ENCODE measurements at regions not wholly inside any gene's neighbourhood (a gene's known extent, or its start where the extent isn't known, plus 50 kb on each side); places are given as distances from the start of the nearest gene placed in this dataset.
"Not testable (repeated sequence)": the region's sequence is repeated elsewhere in the genome, so short reads cannot be mapped to it uniquely, and the experiment has no call there.

DNA sequence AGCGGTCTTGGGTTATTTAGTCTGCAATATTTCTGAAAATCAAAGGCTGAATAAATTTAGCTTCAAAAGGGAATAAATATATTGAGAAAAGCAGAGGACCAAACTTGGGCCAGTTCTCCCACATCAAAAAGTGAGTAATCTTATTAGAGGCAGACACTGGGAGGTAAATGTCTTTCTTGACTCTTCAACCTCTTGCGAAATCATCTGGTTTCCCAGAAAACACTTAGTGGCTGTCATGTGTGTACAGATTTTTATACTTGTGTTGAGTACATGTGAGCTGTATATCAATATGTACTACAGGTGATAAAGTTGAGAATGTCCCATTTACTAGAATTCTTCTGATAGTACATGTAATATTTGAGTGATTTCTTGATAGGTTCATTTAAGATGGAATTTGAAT lies 454.9 kb downstream of the PRR16 start:
- no peak for DNase-seq (ENCODE audit: low spot score)

DNA sequence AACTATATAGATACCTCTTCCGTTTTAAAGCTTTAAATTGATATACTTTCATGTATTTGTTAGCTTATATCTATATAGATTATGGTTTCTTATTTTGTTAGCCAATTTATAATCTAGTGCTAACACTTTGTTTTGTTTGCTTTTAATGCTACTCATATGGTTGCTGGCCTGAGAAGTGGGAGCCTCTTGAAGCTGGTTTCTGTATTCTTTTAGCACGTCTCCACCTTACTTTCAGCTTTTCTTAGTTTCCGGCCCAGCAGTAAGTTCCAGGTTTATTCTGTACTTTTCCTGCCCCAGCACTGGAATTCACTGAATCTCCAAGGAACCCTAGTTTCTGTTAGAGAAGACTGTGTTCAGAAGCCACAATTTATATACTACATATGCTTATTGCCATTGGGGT lies 458.9 kb downstream of the PRR16 start:
- DNase-seq (ENCODE audit: low spot score): no peak

DNA sequence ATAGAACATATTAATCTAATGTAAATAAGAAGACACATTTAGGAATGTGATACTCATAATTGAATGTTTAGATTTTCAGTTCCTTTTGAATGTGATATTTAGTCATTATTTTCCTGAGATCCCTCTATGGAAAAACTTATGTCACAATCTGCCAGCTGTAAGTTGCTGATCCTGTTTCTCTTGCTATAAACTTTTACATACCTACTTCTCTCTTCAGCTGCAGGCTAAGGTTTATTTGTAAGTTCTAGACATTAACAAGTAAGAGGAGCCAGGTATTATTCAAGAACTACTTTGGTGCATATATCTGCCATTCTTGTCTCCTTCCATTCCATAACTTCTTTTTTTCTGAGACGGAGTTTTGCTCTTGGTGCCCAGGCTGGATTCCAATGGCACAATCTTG lies 462.4 kb downstream of the PRR16 start:
- DNase-seq (ENCODE audit: low spot score): no peak

DNA sequence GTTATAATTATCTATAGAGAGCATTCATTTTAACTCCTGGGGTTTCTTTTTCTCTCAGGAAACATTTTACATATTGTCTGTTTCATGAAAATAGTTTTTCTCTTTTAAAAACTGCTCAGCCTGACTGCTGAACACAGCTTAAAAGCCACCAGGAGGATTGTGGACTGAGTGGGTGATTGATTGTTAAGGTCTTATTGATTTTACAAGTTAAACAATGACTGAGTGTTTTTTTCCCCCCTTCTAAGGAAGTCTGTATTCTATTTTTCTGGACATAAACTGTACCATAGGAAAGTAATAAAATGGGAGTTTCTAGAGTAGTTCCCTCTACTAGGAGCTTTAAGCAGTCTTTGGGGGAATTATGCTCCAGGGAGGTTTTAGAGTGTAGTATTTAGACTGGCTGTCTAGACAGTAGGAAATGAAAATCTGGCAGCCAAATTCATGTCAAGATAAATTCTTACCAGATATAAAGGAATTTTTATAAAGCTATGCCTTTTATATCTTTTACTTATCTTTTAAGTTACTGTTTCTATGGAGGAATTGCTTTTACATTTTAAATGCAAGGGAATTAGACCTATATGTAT lies 463.9 kb downstream of the PRR16 start:
- peak; percentile 57 for DNase-seq (ENCODE audit: low spot score)

DNA sequence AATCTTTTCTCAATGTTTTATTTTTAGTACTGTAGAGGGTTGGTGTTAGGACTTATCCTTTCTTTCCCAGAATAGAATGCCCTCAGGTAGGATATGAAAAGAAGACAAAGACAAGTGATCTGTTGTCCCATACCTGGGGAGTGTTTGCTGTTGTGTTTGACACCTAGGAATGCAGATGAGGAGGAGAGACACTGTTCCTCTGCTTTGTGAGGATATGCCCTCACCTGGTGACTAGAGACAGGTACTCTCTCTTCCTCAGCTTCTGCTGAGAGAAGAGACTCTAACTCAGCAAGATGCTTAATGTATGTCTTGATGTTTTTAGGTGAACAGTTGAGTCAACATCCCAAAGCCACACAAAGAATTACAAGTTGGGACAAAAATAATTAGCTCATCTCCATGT lies 468.4 kb downstream of the PRR16 start:
- no peak for DNase-seq (ENCODE audit: low spot score)

DNA sequence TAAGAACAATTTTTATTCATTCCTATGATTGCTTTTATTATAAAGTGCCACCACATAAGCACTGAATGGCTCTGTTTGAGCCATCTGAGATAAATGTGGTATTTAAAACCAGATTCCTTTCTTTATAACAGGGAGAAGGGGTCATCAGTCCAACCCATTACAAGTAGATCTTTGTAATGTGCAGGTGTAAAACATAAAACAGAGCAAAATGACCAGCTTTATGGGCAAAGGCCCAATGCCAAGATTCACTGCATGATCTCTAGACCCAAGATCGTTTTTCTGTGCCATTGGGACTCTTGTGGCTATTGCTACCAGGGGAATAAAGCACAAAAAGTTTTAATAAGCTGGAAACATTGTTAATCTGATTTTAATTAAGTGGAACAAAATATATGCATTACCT lies 469.9 kb downstream of the PRR16 start:
- DNase-seq (ENCODE audit: low spot score): no peak

DNA sequence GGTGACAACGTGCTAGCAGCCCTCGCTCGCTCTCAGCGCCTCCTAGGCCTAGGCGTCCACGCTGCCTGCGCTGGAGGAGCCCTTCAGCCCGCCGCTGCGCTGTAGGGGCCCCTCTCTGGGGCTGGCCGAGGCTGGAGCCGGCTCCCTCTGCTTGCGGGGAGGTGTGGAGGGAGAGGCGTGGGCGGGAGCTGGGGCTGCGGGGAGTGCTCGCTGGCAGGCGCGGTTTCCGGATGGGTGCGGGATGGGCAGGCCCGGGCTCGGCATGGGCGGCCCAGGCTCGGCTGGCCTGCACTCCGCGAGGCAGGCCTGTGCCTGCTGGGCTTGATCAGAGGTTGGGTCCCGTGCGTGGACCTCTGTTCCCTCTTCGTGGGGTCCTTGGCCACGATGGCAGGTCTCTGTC lies 472.6 kb downstream of the PRR16 start:
- no peak for DNase-seq (ENCODE audit: low spot score)

DNA sequence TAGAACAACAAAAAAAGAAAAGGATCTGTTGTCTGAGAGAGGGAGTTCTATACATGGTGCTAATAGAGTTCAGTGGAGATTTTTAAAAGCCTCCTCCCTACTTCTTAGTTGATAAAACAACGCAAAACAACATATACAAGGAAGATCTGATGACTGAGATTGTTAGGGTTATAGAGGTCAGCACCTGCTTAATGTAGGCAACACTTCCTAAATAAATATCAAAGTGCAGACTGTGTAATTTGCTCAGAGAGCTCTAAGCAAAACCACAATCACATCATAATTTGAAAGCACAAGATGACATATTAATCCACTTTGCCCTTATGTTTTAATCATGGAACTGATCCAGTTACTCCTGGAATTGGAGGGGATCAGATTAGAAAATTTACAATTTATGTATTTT lies 474.5 kb downstream of the PRR16 start:
- no peak for DNase-seq (ENCODE audit: low spot score)

DNA sequence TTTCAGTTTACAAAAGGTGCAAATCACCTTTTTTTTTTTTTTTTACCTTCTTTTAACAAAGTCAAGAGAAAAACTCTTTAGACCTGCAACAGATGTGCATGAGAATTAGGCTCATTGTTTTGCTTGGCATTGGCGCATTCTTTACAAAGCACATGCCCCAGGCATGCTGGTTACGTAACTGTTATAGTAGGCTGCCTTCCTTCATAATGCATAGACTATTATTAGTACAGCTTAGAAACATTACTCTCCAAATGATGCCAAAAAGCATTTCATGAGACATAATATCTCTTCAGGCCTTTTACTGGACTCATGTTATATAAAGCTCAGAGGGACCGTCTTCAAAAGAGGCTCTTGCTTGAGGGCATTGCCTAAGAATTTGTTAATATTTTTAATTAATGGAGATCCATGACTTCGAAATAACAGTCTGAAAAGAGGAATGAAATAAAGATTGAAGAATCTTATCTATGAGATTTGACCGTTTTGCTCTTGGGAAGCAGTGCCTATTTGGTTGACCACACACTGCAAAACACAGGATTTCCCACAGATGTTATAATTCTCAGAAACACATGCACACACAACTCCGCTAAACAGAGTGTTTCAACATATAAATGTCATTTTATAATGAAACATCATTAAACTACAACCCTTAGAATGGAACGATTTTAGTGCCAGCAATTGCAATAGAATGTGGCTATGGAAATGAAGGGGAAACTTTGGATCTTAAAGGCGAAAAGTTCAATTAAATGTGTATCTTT lies 478.7 kb downstream of the PRR16 start:
- no peak for DNase-seq (ENCODE audit: low spot score)

DNA sequence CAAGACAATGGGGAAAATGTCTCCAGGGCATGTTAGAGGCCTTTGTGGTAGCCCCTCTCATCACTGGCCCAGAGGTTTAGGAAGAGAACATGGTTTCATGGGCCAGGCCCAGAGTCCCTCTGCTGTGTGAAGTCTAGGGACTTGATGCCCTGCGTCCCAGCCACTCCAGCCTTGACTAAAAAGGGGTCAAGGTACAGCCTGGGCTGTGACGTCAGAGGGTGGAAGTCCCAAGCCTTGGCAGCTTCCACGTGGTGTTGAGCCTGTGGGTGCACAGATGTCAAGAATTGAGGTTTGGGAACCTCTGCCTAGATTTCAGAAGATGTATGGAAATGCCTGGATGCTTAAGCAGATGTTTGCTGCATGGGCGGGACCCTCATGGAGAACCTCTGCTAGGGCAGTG lies 485.5 kb downstream of the PRR16 start:
- DNase-seq (ENCODE audit: low spot score): not testable (repeated sequence)

DNA sequence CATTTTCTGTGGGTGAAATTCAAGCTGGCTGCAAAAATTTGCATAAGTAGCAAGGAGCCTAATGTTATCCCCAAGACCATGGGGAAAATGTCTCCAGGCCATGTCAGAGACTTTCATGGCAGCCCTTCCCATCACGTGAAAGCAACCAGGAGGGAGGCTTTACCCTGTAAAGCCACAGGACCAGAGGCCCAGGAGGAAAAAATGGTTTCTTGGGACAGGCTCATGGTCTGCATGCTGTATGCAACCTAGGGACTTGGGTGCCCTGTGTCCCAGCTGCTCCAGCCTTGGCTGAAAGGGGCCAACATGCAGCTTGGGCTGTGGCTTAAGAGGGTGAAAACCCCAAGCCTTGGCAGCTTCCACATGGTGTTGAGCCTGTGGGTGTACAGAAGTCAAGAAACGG lies 489.3 kb downstream of the PRR16 start:
- DNase-seq (ENCODE audit: low spot score): not testable (repeated sequence)

DNA sequence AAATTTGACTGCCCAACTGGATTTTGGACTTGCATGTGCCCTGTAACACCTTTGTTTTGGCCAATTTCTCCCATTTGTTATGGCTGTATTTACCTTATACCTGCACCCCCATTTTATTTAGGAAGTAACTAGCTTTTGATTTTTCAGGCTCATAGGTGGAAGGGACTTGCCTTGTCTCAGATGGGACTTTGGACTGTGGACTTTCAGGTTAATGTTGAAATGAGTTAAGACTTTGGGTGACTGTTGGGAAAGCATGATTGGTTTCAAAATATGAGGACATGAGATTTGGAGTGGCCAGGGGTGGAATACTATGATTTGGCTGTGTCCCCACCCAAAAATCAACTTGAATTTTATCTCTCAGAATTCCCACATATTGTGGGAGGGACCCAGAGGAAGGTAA lies 490.2 kb downstream of the PRR16 start:
- DNase-seq (ENCODE audit: low spot score): no peak

DNA sequence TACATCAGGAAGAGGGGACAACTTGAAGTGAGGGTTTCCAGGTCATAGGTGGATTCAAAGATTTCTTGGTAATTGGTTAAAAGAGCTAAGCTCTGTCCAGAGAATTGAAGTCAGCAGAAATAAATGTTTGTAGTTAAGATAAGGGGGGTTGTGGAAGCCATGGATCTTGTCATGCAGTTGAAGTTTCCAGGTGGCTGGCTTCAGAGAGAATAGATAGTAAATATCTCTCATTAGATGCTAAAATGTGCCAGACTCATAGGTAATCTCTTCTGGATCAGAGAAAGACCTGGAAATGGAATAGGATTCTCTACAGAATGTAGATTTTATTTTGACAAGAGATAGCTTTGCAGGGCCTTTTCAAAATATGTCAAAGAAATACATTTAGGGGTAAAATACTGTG lies 491.7 kb downstream of the PRR16 start:
- no peak for DNase-seq (ENCODE audit: low spot score)

DNA sequence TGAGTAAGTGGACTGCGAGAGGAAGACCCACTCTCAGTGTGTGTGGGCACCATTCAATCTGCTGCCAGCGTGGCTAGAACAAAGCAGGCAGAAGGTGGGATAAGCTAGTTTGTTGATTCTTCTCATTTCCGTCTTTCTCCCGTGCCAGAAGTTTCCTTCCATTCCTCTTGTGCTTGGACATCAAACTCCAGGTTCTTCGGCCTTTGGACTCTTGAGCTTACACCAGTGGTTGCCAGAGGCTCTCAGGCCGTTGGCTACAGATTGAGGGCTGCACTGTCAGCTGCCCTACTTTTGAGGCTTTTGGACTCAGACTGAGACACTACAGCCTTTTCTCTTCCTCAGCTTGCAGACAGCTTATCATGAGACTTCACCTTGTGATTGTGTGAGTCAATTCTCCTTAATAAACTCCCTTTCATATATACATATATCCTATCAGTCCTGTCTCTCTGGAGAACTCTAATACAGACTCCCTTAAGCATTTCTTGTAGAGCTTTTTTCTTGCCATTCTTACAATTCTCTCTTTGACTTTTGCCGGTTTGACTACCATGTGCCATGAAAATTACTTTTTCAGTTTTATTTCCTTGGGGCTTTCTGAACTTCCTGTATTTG lies 494.9 kb downstream of the PRR16 start:
- DNase-seq (ENCODE audit: low spot score): no peak

DNA sequence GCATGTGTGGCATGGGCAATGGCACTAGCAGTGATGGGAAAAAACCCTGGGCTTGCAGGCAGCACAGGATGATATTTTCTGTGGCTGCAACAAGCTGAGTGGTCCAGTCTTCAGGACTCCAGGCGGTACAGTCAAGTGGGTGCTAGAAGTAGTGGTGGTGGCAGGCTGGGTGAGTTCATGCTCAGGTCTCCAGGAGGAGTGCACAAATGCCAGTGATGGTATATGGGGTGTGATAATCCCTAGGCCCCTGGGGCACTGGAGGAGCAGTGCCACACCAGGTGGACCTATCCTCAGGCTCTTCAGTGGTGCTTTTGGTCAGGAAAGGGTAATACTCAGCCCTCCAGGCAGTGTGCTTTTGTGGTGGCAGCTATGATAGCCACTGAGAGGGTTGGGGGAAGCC lies 496.4 kb downstream of the PRR16 start:
- no peak for DNase-seq (ENCODE audit: low spot score)

DNA sequence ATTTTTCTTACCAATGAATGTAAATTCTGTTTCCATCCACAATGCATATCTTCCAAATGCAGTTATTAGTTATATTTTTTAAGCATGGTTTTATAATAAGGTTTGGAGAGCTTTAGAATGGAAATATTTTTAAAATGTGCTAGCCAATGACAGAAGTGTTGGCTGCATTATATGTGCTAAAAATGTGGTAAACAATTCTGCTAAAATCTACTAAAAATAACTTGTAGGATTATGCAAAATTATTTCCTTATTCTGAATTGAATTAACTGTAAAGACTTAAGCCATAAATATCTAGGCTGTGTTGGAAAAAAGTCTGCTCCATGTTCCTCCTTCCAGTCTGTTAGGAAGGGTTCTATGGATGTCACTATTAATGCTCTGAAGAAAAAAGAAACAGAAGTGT lies 503.3 kb downstream of the PRR16 start:
- DNase-seq (ENCODE audit: low spot score): no peak

DNA sequence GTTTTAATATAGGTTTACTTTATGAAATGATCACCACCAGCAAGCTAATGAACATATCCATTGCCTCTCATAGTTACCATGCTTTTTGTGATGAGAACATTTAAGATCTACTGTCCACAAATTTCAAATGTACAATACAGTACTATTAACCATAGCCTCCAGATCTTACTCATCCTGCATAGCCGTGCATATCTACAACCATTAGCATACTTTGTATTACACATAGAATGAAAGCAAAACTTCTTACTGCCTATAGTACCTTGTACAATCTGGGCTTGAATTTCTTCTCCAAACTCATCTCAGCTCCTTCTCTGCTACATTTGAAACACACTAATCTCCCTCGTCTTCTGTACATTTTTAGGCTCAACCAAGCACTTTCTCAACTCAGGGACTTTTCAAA lies 510.6 kb downstream of the PRR16 start:
- DNase-seq (ENCODE audit: low spot score): no peak

DNA sequence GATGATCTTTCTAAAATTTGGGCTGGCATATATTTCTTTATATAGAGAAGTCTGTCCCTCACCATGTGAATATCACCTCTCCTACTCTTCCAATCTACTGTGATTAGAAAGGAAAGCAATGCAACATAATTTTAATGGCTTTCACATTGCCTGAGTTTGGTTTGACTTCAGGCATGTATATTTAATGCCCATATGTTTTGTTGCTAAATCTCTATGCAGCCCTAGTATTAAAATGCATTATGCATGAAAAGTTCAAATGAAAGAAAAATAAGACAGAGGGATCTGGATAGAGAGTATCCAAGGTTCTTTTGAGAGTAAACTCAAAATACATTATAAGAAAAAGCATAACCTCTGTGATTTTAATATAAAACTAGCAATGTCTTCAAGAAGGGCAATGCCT lies 518.3 kb downstream of the PRR16 start:
- no peak for DNase-seq (ENCODE audit: low spot score)

DNA sequence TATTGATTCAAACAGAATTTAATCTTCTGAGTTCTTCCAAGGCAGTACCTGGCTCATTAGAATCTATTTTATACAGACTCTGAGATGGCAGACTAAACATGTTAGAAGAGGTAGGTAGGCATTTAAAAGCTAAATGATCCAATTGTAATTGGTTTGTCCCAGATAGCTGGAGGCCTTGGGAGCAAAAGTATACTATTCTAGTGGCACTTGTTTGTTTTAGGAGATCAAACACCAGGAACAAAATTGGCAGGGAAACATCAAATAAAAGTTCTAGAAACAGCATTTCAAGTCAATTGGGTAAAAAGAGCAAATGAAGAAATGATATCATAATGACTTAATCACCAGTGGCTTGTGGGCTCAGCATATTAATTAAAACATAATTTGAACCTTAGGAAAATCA lies 521.4 kb downstream of the PRR16 start:
- no peak for DNase-seq (ENCODE audit: low spot score)

DNA sequence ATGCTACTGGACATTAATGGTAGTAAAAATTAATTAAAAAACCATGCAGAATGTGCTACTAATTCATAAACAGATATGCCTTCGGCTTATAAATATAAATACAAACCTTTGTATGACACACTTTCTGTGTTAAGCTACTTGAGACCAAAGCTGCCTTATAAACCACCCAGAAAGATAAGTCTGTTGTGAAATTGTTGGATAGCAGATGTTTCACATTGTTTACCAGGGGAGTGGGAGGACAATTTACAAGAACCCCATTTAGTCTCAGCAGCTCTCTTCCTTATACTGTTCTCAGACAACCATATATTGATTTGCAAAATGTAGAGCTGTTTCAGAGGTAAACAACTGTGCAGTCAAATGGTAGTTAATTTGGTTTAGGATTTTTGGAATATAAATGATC lies 524.4 kb downstream of the PRR16 start:
- no peak for DNase-seq (ENCODE audit: low spot score)

DNA sequence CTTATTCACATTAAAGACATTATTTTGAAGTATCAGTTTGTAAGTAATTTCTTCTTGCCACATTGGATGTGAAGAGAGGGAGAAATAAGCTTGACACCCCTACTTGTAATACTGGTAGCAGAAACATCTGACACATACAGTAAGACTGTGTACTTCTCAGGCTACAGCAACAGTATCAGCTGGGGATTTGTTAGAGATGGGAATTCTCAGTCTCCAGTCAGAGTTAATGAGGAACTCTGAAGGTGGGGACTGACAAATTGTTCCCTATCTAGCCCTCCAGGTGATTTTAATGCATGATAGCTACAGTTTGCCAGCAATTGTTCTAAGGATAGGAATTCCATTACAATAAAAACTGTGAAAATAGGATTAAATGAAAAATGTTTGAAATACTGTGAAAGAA lies 524.8 kb downstream of the PRR16 start:
- DNase-seq (ENCODE audit: low spot score): no peak

DNA sequence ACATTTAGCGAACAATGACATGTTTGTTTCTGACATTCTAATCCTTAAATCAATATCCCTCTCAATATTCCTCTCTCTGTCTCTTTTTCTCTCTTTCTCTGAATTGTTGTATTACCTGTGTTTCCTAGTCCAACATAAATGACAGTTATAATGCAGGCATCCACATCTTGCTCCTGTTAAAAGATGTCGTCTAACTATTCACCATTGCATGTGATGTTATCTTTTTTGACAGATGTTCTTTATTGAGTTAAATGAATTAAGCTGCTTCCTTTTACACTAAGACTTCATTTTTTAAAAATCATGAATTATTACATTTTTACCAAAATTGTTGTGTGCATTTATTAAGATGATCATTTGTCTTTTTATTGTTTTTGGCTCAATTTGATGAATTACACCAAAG lies 527.5 kb downstream of the PRR16 start:
- DNase-seq (ENCODE audit: low spot score): no peak

DNA sequence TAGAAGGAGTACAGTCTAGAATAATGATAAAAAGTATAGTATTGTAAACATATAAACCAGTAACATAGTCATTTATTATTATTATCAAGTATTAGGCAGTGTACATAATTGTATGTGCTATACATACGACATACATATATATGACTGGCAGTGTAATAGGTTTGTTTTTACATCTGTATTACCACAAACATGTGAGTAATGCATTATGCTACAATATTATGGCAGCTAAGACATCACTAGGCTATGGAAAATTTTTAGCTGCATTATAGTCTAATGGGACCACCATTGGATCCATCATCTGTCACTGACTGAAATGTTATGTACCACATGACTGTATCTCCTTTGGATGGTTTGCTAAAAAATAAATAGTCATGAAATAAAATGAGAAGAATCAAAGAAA lies 530.0 kb downstream of the PRR16 start:
- DNase-seq (ENCODE audit: low spot score): no peak

DNA sequence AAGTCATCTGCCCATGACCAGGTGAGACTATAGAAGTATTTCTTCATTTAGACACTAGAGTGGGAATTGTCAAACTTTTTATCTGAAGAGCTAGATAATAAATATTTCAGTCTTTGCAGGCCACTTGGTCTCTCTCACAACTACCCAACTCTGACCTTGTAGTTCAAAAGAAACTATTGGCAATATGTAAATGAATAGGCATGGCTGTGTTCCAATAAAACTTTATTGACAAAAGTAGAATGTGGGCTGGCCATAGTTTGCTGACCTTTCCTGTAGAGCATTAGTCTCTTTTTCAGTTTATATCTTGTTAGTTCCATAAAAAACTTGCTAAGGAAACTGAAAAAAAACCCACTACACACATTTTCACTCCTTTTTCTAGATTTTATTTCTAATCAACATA lies 535.5 kb downstream of the PRR16 start:
- no peak for DNase-seq (ENCODE audit: low spot score)
